NCI-H82 (cell line): ENCODE measurements at regions not wholly inside any gene's neighbourhood (a gene's known extent, or its start where the extent isn't known, plus 50 kb on each side); places are given as distances from the start of the nearest gene placed in this dataset.
A peak's percentile ranks its signal among the peaks of the same experiment; 100 is the strongest.

Source experiments
- DNase-seq: peaks from one replicate; lab custom pipeline; 2025; lab: John Stamatoyannopoulos, UW

- DNase-seq, result no peak
These were observed 134.6 kb downstream of the VRK1 start for GRCh38 chr14:96931751-96932150.

GRCh38 chr14:96934638-96935330 lies 137.6 kb downstream of the VRK1 start:
- DNase-seq, result no peak

- no peak for DNase-seq
These were observed 141.8 kb downstream of the VRK1 start for GRCh38 chr14:96938946-96939345.

GRCh38 chr14:96940009-96940408 lies 142.8 kb downstream of the VRK1 start:
- no peak for DNase-seq

GRCh38 chr14:96944297-96944696 lies 147.1 kb downstream of the VRK1 start:
- DNase-seq, result no peak

GRCh38 chr14:96945721-96946120 lies 148.5 kb downstream of the VRK1 start:
- no peak for DNase-seq

GRCh38 chr14:96949594-96949993 lies 152.4 kb downstream of the VRK1 start:
- DNase-seq, result no peak

GRCh38 chr14:96951511-96951910 lies 154.3 kb downstream of the VRK1 start:
- DNase-seq, result no peak

- no peak for DNase-seq
These were observed 156.1 kb downstream of the VRK1 start for GRCh38 chr14:96953087-96953874.

GRCh38 chr14:96953875-96954185 lies 156.6 kb downstream of the VRK1 start:
- DNase-seq, result no peak

- DNase-seq, result peak; percentile 8
These were observed 159.5 kb downstream of the VRK1 start for GRCh38 chr14:96956464-96957239.

- DNase-seq, result no peak
These were observed 160.9 kb downstream of the VRK1 start for GRCh38 chr14:96958057-96958456.

GRCh38 chr14:96959992-96960391 lies 162.8 kb downstream of the VRK1 start:
- DNase-seq, result no peak

- no peak for DNase-seq
These were observed 163.5 kb downstream of the VRK1 start for GRCh38 chr14:96960598-96961116.

- DNase-seq, result no peak
These were observed 164.7 kb downstream of the VRK1 start for GRCh38 chr14:96961895-96962294.

GRCh38 chr14:96962337-96962736 lies 165.2 kb downstream of the VRK1 start:
- DNase-seq, result no peak

GRCh38 chr14:96964726-96965415 lies 167.7 kb downstream of the VRK1 start:
- no peak for DNase-seq

GRCh38 chr14:96965885-96966595 lies 168.9 kb downstream of the VRK1 start:
- DNase-seq, result peak; percentile 67

GRCh38 chr14:96975116-96975515 lies 177.9 kb downstream of the VRK1 start:
- DNase-seq, result no peak

GRCh38 chr14:96978525-96979272 lies 181.5 kb downstream of the VRK1 start:
- DNase-seq, result no peak

GRCh38 chr14:96979611-96980074 lies 182.5 kb downstream of the VRK1 start:
- no peak for DNase-seq
